ENCODE measurements at regions not wholly inside any gene's neighbourhood (a gene's known extent, or its start where the extent isn't known, plus 50 kb on each side); places are given as distances from the start of the nearest gene placed in this dataset.

GRCh38 chr1:239805042-239805441 is 286.6 kb upstream of the FMN2 start:
- TF ChIP-seq, protein P1, sequence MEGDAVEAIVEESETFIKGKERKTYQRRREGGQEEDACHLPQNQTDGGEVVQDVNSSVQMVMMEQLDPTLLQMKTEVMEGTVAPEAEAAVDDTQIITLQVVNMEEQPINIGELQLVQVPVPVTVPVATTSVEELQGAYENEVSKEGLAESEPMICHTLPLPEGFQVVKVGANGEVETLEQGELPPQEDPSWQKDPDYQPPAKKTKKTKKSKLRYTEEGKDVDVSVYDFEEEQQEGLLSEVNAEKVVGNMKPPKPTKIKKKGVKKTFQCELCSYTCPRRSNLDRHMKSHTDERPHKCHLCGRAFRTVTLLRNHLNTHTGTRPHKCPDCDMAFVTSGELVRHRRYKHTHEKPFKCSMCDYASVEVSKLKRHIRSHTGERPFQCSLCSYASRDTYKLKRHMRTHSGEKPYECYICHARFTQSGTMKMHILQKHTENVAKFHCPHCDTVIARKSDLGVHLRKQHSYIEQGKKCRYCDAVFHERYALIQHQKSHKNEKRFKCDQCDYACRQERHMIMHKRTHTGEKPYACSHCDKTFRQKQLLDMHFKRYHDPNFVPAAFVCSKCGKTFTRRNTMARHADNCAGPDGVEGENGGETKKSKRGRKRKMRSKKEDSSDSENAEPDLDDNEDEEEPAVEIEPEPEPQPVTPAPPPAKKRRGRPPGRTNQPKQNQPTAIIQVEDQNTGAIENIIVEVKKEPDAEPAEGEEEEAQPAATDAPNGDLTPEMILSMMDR (IDR thresholded peaks at IDR 0.05; ENCODE audit: low read length), result no peak
- TF ChIP-seq EZH2 (optimal IDR thresholded peaks at IDR 0.05; ENCODE audit: low read depth, low read length) (no peak), EZH2phosphoT487 (IDR thresholded peaks at IDR 0.05; ENCODE audit: low read length) (no peak)
